Neural cell (in vitro differentiated cells): ENCODE measurements at regions not wholly inside any gene's neighbourhood (a gene's known extent, or its start where the extent isn't known, plus 50 kb on each side); places are given as distances from the start of the nearest gene placed in this dataset.

Experiments used
- H2AFZ ChIP-seq: fragments of 200-600, 300-800 bp; sonication (generic), shearing (Covaris generic); 2 replicates; pipeline ENCODE4 v1.6.0; 2014; ENCODE audit warnings: low read depth, mild to moderate bottlenecking, antibody characterized with exemption, low read length, moderate library complexity
- H3F3A ChIP-seq: fragments of 200-600 bp; shearing (Covaris generic); 2 replicates; pipeline ENCODE4 v1.6.1; 2016; ENCODE audit warnings: mild to moderate bottlenecking, moderate library complexity, mixed read lengths, antibody characterized with exemption, low read length; ENCODE audit not compliant: insufficient read depth, poor library complexity, severe bottlenecking
- H3K27ac ChIP-seq: fragments of 200-600, 300-800 bp; sonication (generic), shearing (Covaris generic); 2 replicates; pipeline ENCODE4 v1.5.1; 2014; ENCODE audit warnings: mild to moderate bottlenecking, low read length, moderate library complexity
- H3K27me3 ChIP-seq: fragments of 300-800, 200-600 bp; sonication (generic), shearing (Covaris generic); 2 replicates; pipeline ENCODE4 v1.6.0; 2014; ENCODE audit warnings: mild to moderate bottlenecking, low read depth, low read length, moderate library complexity; ENCODE audit not compliant: insufficient read depth
- H3K36me3 ChIP-seq: fragments of 300-800, 200-600 bp; sonication (generic), shearing (Covaris generic); 2 replicates; pipeline ENCODE4 v1.5.1; 2014; ENCODE audit warnings: mild to moderate bottlenecking, antibody characterized with exemption, low read length, moderate library complexity; ENCODE audit not compliant: insufficient read depth
- H3K4me2 ChIP-seq: fragments of 300-800, 200-600 bp; sonication (generic), shearing (Covaris generic); 2 replicates; pipeline ENCODE4 v1.6.0; 2014; ENCODE audit warnings: mild to moderate bottlenecking, low read length
- H3K4me3 ChIP-seq: fragments of 300-800, 200-600 bp; sonication (generic), shearing (Covaris generic); 2 replicates; pipeline ENCODE4 v1.5.1; 2014; ENCODE audit warnings: mild to moderate bottlenecking, low read length, moderate library complexity
- H3K79me2 ChIP-seq: fragments of 200-600 bp; shearing (Covaris generic); replicated peaks from 2 replicates; pipeline ENCODE4 v1.6.0; 2014; ENCODE audit warnings: mild to moderate bottlenecking, low read length, moderate library complexity; ENCODE audit not compliant: insufficient read depth
- H3K9ac ChIP-seq: fragments of 300-800, 200-600 bp; sonication (generic), shearing (Covaris generic); 2 replicates; pipeline ENCODE4 v1.6.1; 2016; ENCODE audit warnings: mild to moderate bottlenecking, low read length, mixed read lengths
- H3K9me2 ChIP-seq: fragments of 200-600 bp; shearing (Covaris generic); 2 replicates; pipeline ENCODE4 v1.6.1; 2016; ENCODE audit warnings: mild to moderate bottlenecking, low read length, mixed read lengths; ENCODE audit not compliant: insufficient read depth
- H3K9me3 ChIP-seq: fragments of 200-600, 300-800 bp; sonication (generic), shearing (Covaris generic); 2 replicates; pipeline ENCODE4 v1.6.1; 2016; ENCODE audit warnings: mild to moderate bottlenecking, mixed run types, low read length, moderate library complexity, mixed read lengths
- H4K20me1 ChIP-seq: fragments of 200-600 bp; shearing (Covaris generic); 2 replicates; pipeline ENCODE4 v1.6.1; 2016; ENCODE audit warnings: mild to moderate bottlenecking, mixed run types; ENCODE audit not compliant: insufficient read depth
- CTCF ChIP-seq: fragments of 450-650 bp; IDR thresholded peaks from 2 replicates; pipeline ENCODE4 v1.5.1; 2014; ENCODE audit warnings: antibody characterized with exemption, mild to moderate bottlenecking, moderate library complexity; ENCODE audit not compliant: poor library complexity, severe bottlenecking
- EP300 ChIP-seq: fragments of 450-650 bp; conservative IDR thresholded peaks from 2 replicates; pipeline ENCODE4 v1.6.1; 2014; ENCODE audit warnings: antibody characterized with exemption, mild to moderate bottlenecking, moderate library complexity; ENCODE audit not compliant: poor library complexity, severe bottlenecking
- EZH2 ChIP-seq: fragments of 200-600, 300-800 bp; shearing (Covaris generic), sonication (generic); IDR thresholded peaks from 2 replicates; pipeline ENCODE4 v1.6.1; 2014; ENCODE audit warnings: antibody characterized with exemption, low read length, borderline replicate concordance, mild to moderate bottlenecking; ENCODE audit not compliant: insufficient read depth, poor library complexity, severe bottlenecking
- MXI1 ChIP-seq: fragments of 450-650 bp; conservative IDR thresholded peaks from 2 replicates; pipeline ENCODE4 v1.6.1; 2014; ENCODE audit warnings: antibody characterized with exemption, mild to moderate bottlenecking; ENCODE audit not compliant: poor library complexity, severe bottlenecking
- POLR2AphosphoS5 ChIP-seq: IDR thresholded peaks from 2 replicates; pipeline ENCODE4 v1.6.1; 2012
- RAD21 ChIP-seq: fragments of 450-650 bp; conservative IDR thresholded peaks from 2 replicates; pipeline ENCODE4 v1.6.1; 2014; ENCODE audit warnings: antibody characterized with exemption, mild to moderate bottlenecking, moderate library complexity
- REST ChIP-seq: IDR thresholded peaks from 2 replicates; pipeline ENCODE4 v1.6.1; 2012; ENCODE audit warnings: borderline replicate concordance
- SMC3 ChIP-seq: fragments of 450-650 bp; conservative IDR thresholded peaks from 2 replicates; pipeline ENCODE4 v1.6.1; 2014; ENCODE audit warnings: antibody characterized with exemption, mild to moderate bottlenecking, moderate library complexity; ENCODE audit not compliant: poor library complexity
- TAF1 ChIP-seq: IDR thresholded peaks from 2 replicates; pipeline ENCODE4 v1.6.1; 2012; ENCODE audit warnings: low read depth

DNA sequence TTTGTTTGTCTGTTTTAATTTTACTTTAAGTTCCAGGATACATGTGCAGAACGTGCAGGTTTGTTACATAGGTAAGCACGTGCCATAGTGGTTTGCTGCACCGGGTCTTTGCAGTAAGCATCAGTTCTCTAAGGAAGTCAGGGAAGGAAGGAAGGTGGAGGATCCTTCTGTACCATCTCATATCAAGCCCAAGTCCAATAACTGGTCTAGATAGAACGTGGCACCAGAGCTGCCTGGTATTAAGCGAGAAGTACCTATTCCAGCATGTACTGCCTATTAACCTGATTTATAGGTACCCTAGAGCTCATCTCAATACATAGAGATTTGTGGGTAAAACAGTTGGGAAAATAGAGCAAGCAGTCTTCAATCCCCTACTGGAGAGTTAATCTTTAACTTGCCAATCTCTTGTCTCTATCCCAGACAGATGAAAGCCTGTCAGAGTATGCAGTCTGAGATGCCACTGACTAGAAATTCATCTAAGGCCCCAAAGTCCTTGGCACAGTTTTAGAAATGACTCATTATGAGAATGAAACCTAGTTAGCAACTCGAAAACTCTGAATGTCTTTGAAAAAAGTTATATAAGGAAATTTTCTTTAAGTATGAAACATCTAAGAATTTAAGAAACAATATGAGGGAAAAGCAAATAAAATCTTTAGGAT, 144.9 kb downstream of the TFAP2A start:
- Histone ChIP-seq H3K36me3 (no peaks in the 10 kb centered on the region), H3K4me2 (no peak overlapping the region), H3F3A (no peaks in the 10 kb centered on the region), H3K9me3 (no peaks in the 10 kb centered on the region), H3K27me3 (no peaks in the 10 kb centered on the region), H3K79me2 (no peaks in the 10 kb centered on the region), H3K9ac (no peak overlapping the region), H3K4me3 (no peak overlapping the region), H2AFZ (no peak overlapping the region), H3K9me2 (no peaks in the 10 kb centered on the region), H3K27ac (no peak overlapping the region), H4K20me1 (no peaks in the 10 kb centered on the region)
- TF ChIP-seq POLR2AphosphoS5 (no peak), TAF1 (no peak), EP300 (no peak), EZH2 (no peak), MXI1 (no peak), SMC3 (no peak), REST (no peak), RAD21 (no peak), CTCF (no peak)

DNA sequence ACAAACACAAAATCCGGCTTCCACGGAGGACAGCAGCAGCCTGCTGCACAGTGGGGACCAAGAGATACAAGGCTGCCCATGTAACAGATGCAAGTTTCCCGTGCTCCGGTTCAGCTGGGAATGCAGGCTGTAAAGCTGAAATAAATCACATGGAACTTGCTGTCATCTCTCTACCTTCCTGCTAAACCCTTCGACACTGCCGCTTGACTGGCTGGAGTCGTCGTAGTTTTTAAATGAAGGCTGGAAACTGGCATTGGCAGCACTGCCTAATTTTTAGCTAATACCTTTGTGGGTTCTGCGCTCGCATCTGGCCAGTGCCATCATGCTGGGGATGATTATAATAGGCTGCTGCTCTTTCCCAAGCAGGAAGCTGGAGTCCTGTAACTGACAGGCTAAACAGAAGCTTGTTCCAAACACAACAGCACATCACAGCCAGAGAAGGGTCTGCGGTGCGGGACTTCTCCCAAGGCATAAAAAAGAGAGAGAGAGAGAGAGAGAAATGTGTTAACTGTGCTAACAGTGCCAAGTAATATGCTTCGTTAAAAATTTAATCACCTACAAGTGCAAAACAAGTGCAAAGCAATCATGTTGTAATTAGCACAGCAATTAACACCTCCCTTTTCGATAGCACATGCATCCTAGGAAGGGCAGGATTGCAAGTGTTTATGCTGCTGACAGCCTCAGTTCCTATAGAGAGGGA, 146.1 kb downstream of the TFAP2A start:
- H2AFZ ChIP-seq = no peak overlapping the region
- no peaks in the 10 kb centered on the region for H3F3A ChIP-seq
- H3K36me3 ChIP-seq = no peaks in the 10 kb centered on the region
- H4K20me1 ChIP-seq = no peaks in the 10 kb centered on the region
- H3K27me3 ChIP-seq = no peaks in the 10 kb centered on the region
- H3K9me3 ChIP-seq = no peaks in the 10 kb centered on the region
- TF ChIP-seq EP300 (no peak), SMC3 (no peak), POLR2AphosphoS5 (no peak), REST (no peak), MXI1 (no peak), RAD21 (no peak), EZH2 (no peak), TAF1 (no peak), CTCF (no peak)
- H3K4me2 ChIP-seq = no peak overlapping the region
- H3K79me2 ChIP-seq = no peaks in the 10 kb centered on the region
- no peak overlapping the region for H3K9ac ChIP-seq
- H3K9me2 ChIP-seq = no peaks in the 10 kb centered on the region
- peak overlapping the region; percentile 35 for H3K4me3 ChIP-seq
- H3K27ac ChIP-seq = no peak overlapping the region
